ENCODE measurements at regions not wholly inside any gene's neighbourhood (a gene's known extent, or its start where the extent isn't known, plus 50 kb on each side); places are given as distances from the start of the nearest gene placed in this dataset.

DNA sequence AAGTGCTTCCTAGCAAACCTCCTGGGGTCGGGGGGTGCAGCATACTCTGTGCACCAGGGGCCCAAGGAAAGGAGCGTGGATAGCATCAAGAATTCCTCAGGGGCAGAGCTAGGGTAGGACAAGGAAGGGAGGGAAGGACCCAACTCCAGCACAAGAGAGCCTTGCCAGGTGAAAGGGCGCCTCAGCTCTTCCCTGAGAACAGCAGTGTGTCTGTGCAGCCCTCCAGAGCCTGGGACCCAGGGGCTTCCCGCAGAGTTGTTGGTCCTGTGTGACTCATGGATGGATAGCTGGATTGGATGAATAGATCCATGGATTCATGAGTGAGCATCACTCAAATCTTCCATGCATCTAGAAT, 175.4 kb downstream of the SMAD2 start:
- no peak for TF ChIP-seq EZH2phosphoT487 (IDR thresholded peaks at IDR 0.05; ENCODE audit: low read depth, severe bottlenecking, unreplicated experiment)
- TF ChIP-seq, protein P1, sequence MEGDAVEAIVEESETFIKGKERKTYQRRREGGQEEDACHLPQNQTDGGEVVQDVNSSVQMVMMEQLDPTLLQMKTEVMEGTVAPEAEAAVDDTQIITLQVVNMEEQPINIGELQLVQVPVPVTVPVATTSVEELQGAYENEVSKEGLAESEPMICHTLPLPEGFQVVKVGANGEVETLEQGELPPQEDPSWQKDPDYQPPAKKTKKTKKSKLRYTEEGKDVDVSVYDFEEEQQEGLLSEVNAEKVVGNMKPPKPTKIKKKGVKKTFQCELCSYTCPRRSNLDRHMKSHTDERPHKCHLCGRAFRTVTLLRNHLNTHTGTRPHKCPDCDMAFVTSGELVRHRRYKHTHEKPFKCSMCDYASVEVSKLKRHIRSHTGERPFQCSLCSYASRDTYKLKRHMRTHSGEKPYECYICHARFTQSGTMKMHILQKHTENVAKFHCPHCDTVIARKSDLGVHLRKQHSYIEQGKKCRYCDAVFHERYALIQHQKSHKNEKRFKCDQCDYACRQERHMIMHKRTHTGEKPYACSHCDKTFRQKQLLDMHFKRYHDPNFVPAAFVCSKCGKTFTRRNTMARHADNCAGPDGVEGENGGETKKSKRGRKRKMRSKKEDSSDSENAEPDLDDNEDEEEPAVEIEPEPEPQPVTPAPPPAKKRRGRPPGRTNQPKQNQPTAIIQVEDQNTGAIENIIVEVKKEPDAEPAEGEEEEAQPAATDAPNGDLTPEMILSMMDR (IDR thresholded peaks at IDR 0.05; ENCODE audit: poor library complexity), result no peak
- no peak for TF ChIP-seq EZH2 (IDR thresholded peaks at IDR 0.05; ENCODE audit: borderline replicate concordance)

All from hepatocyte (in vitro differentiated cells).